ENCODE measurements at regions not wholly inside any gene's neighbourhood (a gene's known extent, or its start where the extent isn't known, plus 50 kb on each side); places are given as distances from the start of the nearest gene placed in this dataset.

GRCh38 chr1:21344750-21345443 lies 54.6 kb upstream of the ECE1 start:
- no peak for TF ChIP-seq POLR2A (IDR thresholded peaks at IDR 0.05)
- TF ChIP-seq, protein P1, sequence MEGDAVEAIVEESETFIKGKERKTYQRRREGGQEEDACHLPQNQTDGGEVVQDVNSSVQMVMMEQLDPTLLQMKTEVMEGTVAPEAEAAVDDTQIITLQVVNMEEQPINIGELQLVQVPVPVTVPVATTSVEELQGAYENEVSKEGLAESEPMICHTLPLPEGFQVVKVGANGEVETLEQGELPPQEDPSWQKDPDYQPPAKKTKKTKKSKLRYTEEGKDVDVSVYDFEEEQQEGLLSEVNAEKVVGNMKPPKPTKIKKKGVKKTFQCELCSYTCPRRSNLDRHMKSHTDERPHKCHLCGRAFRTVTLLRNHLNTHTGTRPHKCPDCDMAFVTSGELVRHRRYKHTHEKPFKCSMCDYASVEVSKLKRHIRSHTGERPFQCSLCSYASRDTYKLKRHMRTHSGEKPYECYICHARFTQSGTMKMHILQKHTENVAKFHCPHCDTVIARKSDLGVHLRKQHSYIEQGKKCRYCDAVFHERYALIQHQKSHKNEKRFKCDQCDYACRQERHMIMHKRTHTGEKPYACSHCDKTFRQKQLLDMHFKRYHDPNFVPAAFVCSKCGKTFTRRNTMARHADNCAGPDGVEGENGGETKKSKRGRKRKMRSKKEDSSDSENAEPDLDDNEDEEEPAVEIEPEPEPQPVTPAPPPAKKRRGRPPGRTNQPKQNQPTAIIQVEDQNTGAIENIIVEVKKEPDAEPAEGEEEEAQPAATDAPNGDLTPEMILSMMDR (IDR thresholded peaks at IDR 0.05): no peak
